ENCODE measurements at regions not wholly inside any gene's neighbourhood (a gene's known extent, or its start where the extent isn't known, plus 50 kb on each side); places are given as distances from the start of the nearest gene placed in this dataset.

GRCh38 chr18:42412281-42412680, 457.2 kb downstream of the PIK3C3 start:
- Histone ChIP-seq H3K36me3 (no peaks in the 10 kb centered on the region), H3K4me1 (peaks cover 0 to 5% (median 0%) of the 10 kb centered on the region in 4 donors), H3K4me3 (no peak overlapping the region), H3K9me3 (peaks cover 0 to 9% (median 0%) of the 10 kb centered on the region in 4 donors), H3K27me3 (no peaks in the 10 kb centered on the region), H3K27ac (no peak overlapping the region)
- no peak for DNase-seq (ENCODE audit: low spot score in 2 of 2)
- TF ChIP-seq POLR2A (IDR thresholded peaks at IDR 0.05) (no peak), CTCF (IDR thresholded peaks at IDR 0.05) (no peak), EP300 (IDR thresholded peaks at IDR 0.05) (no peak)
- WGBS, 2 donors = 74 to 80% methylated on average over 2 of the region's 2 CpGs

DNA sequence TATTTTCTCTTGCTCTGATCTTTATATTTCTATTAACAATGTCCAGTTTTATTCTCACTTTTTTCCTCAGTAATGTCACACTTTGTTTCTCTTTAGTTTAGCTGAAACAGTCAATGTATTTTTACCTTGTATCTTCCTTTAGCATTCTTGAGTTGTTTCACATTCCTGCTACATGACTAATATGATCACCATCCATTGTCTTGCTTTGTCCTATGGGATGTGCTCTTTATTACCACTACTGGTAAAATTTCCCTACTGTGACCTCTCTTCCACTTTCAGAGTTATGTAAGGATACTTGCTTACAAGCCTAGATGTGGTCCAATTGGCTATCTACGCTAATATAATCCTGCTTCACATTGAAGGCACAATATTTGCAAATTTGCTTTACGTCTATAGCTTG, 457.9 kb downstream of the PIK3C3 start:
- DNase-seq (ENCODE audit: low spot score in 2 of 2) = no peak
- TF ChIP-seq CTCF (IDR thresholded peaks at IDR 0.05) (no peak), POLR2A (IDR thresholded peaks at IDR 0.05) (no peak), EP300 (IDR thresholded peaks at IDR 0.05) (no peak)
- no peak overlapping the region for H3K27ac ChIP-seq

DNA sequence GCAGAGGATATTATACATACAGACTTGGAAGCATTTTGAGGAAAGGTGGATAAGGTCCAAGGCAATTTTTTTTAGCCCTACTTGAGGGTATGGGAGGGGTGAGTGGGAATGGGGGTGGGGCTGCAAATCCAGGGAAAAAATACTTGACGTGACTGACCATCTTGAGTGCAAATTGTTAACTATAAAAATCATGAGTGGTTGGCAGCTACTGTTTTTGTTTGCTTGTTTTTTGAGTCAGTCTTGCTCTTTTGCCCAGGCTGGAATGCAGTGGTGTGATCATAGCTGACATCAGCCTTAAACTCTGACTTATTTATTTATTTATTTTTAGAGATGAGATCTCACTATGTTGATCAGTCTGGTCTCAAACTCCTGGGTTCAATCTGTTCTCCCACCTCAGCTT, 458.8 kb downstream of the PIK3C3 start:
- Histone ChIP-seq H3K4me3 (no peak overlapping the region), H3K27me3 (no peaks in the 10 kb centered on the region), H3K9me3 (peaks cover 0 to 7% (median 0%) of the 10 kb centered on the region in 4 donors), H3K36me3 (no peaks in the 10 kb centered on the region), H3K4me1 (peaks cover 0 to 5% (median 0%) of the 10 kb centered on the region in 4 donors), H3K27ac (no peak overlapping the region)
- no peak for TF ChIP-seq EP300 (IDR thresholded peaks at IDR 0.05)
- TF ChIP-seq POLR2A (IDR thresholded peaks at IDR 0.05) = no peak
- no peak for TF ChIP-seq CTCF (IDR thresholded peaks at IDR 0.05)
- DNase-seq (ENCODE audit: low spot score in 2 of 2) = no peak
- WGBS, 2 donors = 31 to 36% methylated on average over 1 of the region's 1 CpG

More for the DNA sequence above, 457.9 kb downstream of the PIK3C3 start:
- peaks cover 0 to 5% (median 0%) of the 10 kb centered on the region in 4 donors for H3K4me1 ChIP-seq
- H3K36me3 ChIP-seq = no peaks in the 10 kb centered on the region
- peaks cover 0 to 11% (median 0%) of the 10 kb centered on the region in 4 donors for H3K9me3 ChIP-seq
- H3K27me3 ChIP-seq = no peaks in the 10 kb centered on the region
- H3K4me3 ChIP-seq = no peak overlapping the region
- WGBS, 2 donors = 89 to 92% methylated on average over 2 of the region's 2 CpGs

DNA sequence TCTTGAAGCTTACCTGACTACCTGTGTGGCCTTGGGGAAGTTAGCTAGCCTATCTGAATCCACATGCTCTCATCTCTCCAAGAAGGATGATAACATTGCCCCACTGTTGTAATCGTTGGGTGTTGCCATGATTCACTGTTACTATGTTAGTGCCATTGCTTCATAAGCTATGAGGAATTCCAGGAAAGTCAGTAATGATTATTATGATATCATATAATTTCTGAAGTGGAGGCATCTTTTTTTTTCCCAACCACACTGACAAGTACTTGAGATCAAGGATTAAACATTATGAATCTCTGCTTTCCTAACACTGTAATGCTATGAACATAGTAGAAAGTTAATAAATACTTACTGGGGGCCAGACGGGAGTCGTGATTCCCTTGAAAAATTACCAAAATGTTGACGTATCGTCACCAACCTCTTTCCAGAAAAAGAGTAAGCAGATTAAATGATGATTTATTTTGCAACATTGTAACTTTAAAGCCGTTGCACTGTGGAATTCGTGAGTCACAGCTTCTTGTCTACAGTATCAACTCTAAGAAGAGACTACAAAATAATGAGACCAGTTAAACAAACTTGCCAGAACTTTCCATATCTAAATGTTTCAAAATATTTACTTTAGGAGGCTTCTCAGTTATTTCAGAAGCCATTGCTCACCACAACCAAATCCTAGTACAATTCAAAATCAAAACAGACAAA, 459.9 kb downstream of the PIK3C3 start:
- TF ChIP-seq CTCF (IDR thresholded peaks at IDR 0.05) (no peak), EP300 (IDR thresholded peaks at IDR 0.05) (peak in 1 of 2 donors; percentile 59)
- H3K36me3 ChIP-seq = no peaks in the 10 kb centered on the region
- H3K4me3 ChIP-seq = no peak overlapping the region
- peaks cover 0 to 3% (median 0%) of the 10 kb centered on the region in 4 donors for H3K9me3 ChIP-seq
- peaks cover 0 to 5% (median 0%) of the 10 kb centered on the region in 4 donors for H3K4me1 ChIP-seq
- no peaks in the 10 kb centered on the region for H3K27me3 ChIP-seq
- peak overlapping the region in 2 of 4 donors; percentile 38 to 73 for H3K27ac ChIP-seq
- 62 to 66% methylated on average over 7 of the region's 7 CpGs for WGBS, 2 donors
- peak in 1 of 2 donors; percentile 45 for DNase-seq (ENCODE audit: low spot score in 2 of 2)

DNA sequence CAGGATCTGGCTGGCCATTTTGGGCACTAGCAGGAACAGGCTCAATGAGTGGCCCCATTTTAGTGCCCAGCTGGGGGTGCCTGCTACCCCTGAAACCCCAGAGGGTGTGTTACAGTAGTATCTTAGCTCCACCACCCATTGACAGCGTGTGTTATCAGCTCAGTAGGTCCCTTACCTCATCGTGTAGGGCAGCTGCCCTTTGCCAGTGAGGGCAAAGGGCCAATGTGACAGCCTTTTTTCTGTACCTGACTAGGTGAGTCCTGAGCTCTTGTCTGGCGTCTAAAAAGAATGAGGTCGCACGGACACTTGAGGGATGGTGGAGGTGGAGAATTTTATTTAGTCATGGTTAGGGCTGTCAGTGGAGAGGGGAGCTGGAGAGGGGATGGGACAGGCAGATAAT, 462.2 kb downstream of the PIK3C3 start:
- no peak for DNase-seq (ENCODE audit: low spot score in 2 of 2)
- no peak for TF ChIP-seq POLR2A (IDR thresholded peaks at IDR 0.05)
- no peak for TF ChIP-seq CTCF (IDR thresholded peaks at IDR 0.05)
- no peak for TF ChIP-seq EP300 (IDR thresholded peaks at IDR 0.05)
- H3K9me3 ChIP-seq = peaks cover 0 to 3% (median 0%) of the 10 kb centered on the region in 4 donors
- no peak overlapping the region for H3K4me3 ChIP-seq
- 89 to 92% methylated on average over 5 of the region's 5 CpGs for WGBS, 2 donors
- H3K4me1 ChIP-seq = peaks cover 0 to 5% (median 0%) of the 10 kb centered on the region in 4 donors
- H3K27me3 ChIP-seq = no peaks in the 10 kb centered on the region
- no peak overlapping the region for H3K27ac ChIP-seq
- H3K36me3 ChIP-seq = no peaks in the 10 kb centered on the region

Data from tibial nerve (tissue), 4 donors.